KMS-11 (cell line): ENCODE measurements at regions not wholly inside any gene's neighbourhood (a gene's known extent, or its start where the extent isn't known, plus 50 kb on each side); places are given as distances from the start of the nearest gene placed in this dataset.

Experiments used
- H2AFZ ChIP-seq: fragments of 200-600 bp; sonication (generic); 2 replicates; pipeline ENCODE4 v1.6.1; 2016; ENCODE audit warnings: antibody characterized with exemption, mixed run types, low read depth
- H3K27ac ChIP-seq: fragments of 200-600 bp; sonication (generic); 2 replicates; pipeline ENCODE4 v1.6.1; 2016; ENCODE audit warnings: mild to moderate bottlenecking, mixed run types
- H3K27me3 ChIP-seq: fragments of 200-600 bp; sonication (generic); 2 replicates; pipeline ENCODE4 v1.6.1; 2017; ENCODE audit warnings: mild to moderate bottlenecking, low read depth, mixed run types, moderate library complexity; ENCODE audit not compliant: insufficient read depth
- H3K36me3 ChIP-seq: fragments of 200-600 bp; sonication (generic); 2 replicates; pipeline ENCODE4 v1.6.1; 2017; ENCODE audit warnings: mild to moderate bottlenecking, mixed run types; ENCODE audit not compliant: insufficient read depth
- H3K4me1 ChIP-seq: fragments of 200-600 bp; sonication (generic); 2 replicates; pipeline ENCODE4 v1.6.1; 2016; ENCODE audit warnings: mild to moderate bottlenecking, low read depth, mixed run types; ENCODE audit not compliant: poor library complexity, severe bottlenecking
- H3K4me2 ChIP-seq: fragments of 200-600 bp; sonication (generic); 2 replicates; pipeline ENCODE4 v1.7.0; 2016; ENCODE audit warnings: mild to moderate bottlenecking, mixed run types
- H3K4me3 ChIP-seq: fragments of 200-600 bp; sonication (generic); IDR thresholded peaks from 2 replicates; pipeline ENCODE4 v1.6.1; 2017; ENCODE audit warnings: low read depth, low read length, mixed read lengths; ENCODE audit not compliant: insufficient read depth
- H3K79me2 ChIP-seq: fragments of 200-600 bp; sonication (generic); 2 replicates; pipeline ENCODE4 v1.6.1; 2016; ENCODE audit warnings: low read depth, mixed run types; ENCODE audit not compliant: insufficient read depth
- H3K9ac ChIP-seq: fragments of 200-600 bp; sonication (generic); 2 replicates; pipeline ENCODE4 v1.6.1; 2016; ENCODE audit warnings: mild to moderate bottlenecking, mixed run types
- H4K20me1 ChIP-seq: fragments of 200-600 bp; sonication (generic); 2 replicates; pipeline ENCODE4 v1.6.1; 2016; ENCODE audit warnings: mild to moderate bottlenecking, mixed run types; ENCODE audit not compliant: insufficient read depth
- TF ChIP-seq, protein P1 (sequence below): fragments of 200-600 bp; sonication (generic); conservative IDR thresholded peaks from 2 replicates; pipeline ENCODE4 v1.6.1; 2017; ENCODE audit warnings: low read depth, mild to moderate bottlenecking, antibody characterized with exemption, low read length, moderate library complexity, mixed read lengths

DNA sequence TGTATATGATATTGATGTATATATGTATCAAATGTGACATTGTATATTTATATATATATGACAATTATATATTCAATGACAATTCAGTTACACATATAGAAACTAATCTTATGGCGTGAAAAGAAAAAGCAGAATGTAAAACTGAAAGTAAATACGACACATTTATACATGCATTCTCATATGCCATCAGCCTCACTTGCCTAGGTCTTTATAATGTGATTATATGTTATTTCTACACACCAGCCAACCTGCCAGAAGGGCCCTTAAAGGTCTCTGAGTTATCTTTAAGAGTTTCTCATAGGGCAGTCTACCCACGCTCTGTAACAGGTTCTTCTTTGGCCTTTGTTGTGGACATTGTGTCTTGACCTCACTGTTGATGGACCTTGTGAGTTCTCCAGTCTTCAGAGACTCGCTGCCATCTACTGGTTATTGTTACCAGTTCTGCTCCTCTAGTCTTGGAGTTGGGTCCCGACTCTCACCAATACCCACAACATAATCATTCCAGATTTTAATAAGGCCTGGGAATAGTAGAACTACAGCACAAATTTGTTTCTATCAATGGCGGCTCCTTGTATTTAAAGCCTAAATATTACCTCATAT lies 371.5 kb upstream of the GOLIM4 start:
- Histone ChIP-seq H3K79me2 (no peaks in the 10 kb centered on the region), H4K20me1 (no peaks in the 10 kb centered on the region), H3K27ac (no peak overlapping the region), H3K4me3 (no peak overlapping the region), H3K4me1 (no peaks in the 10 kb centered on the region), H3K36me3 (no peaks in the 10 kb centered on the region), H3K9ac (no peak overlapping the region), H2AFZ (no peak overlapping the region), H3K27me3 (no peaks in the 10 kb centered on the region), H3K4me2 (no peak overlapping the region; the same call in 1 of the 2 replicates)
- TF ChIP-seq, protein P1, sequence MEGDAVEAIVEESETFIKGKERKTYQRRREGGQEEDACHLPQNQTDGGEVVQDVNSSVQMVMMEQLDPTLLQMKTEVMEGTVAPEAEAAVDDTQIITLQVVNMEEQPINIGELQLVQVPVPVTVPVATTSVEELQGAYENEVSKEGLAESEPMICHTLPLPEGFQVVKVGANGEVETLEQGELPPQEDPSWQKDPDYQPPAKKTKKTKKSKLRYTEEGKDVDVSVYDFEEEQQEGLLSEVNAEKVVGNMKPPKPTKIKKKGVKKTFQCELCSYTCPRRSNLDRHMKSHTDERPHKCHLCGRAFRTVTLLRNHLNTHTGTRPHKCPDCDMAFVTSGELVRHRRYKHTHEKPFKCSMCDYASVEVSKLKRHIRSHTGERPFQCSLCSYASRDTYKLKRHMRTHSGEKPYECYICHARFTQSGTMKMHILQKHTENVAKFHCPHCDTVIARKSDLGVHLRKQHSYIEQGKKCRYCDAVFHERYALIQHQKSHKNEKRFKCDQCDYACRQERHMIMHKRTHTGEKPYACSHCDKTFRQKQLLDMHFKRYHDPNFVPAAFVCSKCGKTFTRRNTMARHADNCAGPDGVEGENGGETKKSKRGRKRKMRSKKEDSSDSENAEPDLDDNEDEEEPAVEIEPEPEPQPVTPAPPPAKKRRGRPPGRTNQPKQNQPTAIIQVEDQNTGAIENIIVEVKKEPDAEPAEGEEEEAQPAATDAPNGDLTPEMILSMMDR = peak; percentile 49

DNA sequence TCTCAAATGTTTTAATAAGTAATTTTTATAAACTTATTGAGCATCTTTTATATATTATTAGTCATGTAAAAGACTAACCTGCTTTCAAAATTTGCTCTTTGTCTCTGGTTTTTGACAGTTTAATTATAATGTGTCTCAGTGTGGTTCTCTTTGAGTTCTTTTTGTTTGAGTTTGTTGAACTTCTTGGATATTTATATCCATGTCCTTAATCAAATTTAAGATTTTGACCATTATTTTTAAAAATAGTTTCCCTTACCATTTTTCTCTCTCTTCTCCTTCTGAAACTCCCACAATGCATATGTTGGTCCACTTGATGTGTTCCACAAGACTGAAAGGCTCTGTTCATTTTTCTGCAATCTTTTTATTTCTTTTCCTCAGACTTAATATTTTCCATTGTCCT lies 366.1 kb upstream of the GOLIM4 start:
- Histone ChIP-seq H3K4me1 (no peaks in the 10 kb centered on the region), H3K27me3 (no peaks in the 10 kb centered on the region), H3K4me3 (no peak overlapping the region), H3K36me3 (no peaks in the 10 kb centered on the region), H2AFZ (no peak overlapping the region), H3K4me2 (no peak overlapping the region), H3K27ac (no peak overlapping the region), H3K9ac (no peak overlapping the region), H3K79me2 (no peaks in the 10 kb centered on the region), H4K20me1 (no peaks in the 10 kb centered on the region)
- TF ChIP-seq, protein P1 = no peak

DNA sequence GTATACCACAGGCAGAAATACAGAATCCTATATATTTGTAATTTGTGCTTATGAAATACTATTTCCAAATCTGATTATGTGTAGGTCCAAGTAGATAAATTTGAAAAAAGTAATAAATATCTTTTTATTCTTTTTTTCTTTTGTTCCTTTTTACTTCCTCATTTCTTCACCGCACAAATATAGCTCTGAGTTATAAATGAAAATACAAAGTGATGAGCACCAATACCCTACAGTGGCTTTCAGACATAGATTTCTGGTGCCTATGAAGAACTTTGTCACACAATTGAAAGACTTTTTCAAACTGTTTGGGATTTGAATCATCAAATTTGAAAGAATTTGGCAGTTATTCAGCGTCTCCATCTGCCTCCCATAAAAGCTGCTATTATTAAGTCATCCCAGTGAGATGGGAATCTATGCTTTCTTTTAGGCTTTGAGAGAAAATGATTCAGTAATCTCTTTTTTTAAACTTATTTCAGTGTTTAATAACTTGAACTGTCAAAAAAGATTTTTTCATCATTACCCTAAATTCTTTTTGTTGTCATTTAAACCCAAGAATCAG lies 363.6 kb upstream of the GOLIM4 start:
- Histone ChIP-seq H3K36me3 (no peaks in the 10 kb centered on the region), H3K27me3 (no peaks in the 10 kb centered on the region), H3K4me2 (no peak overlapping the region), H3K4me1 (no peaks in the 10 kb centered on the region), H3K9ac (no peak overlapping the region), H3K4me3 (no peak overlapping the region), H3K79me2 (no peaks in the 10 kb centered on the region), H4K20me1 (no peaks in the 10 kb centered on the region), H3K27ac (no peak overlapping the region), H2AFZ (no peak overlapping the region)
- TF ChIP-seq, protein P1 = no peak

DNA sequence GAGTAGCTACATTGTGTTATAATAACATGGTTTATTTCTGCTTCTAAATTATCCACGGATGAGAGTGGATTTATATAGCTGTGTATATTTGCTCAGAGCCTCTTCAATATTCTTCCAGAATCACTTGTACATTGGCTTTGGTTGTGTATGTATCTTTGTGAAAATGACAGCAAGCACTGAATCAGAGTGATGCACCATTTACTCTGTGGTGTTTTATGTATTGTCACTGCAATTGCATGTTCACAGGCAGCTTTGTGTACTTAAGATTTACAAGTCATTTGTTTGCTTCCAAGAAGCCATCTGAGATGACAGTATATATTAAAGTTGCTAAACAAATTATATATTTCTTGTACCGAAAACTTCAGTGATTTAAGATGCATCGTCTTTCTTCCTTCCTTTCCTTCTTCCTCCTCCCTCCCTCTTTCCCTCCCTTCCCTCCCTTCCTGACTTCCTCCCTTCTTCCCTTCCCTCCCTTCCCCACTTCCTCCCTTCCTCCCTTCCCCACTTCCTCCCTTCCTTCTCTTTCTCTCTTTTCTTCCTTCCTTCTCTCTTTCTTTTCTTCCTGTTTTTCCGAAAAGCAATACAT lies 362.3 kb upstream of the GOLIM4 start:
- H3K27me3 ChIP-seq = no peaks in the 10 kb centered on the region
- H3K27ac ChIP-seq = no peak overlapping the region
- TF ChIP-seq, protein P1 = no peak
- H2AFZ ChIP-seq = no peak overlapping the region
- H3K79me2 ChIP-seq = no peaks in the 10 kb centered on the region
- no peak overlapping the region for H3K9ac ChIP-seq
- no peaks in the 10 kb centered on the region for H3K4me1 ChIP-seq
- no peak overlapping the region for H3K4me3 ChIP-seq
- H4K20me1 ChIP-seq = no peaks in the 10 kb centered on the region
- H3K36me3 ChIP-seq = no peaks in the 10 kb centered on the region
- H3K4me2 ChIP-seq = no peak overlapping the region
